OCI-LY3 (cell line): ENCODE measurements at regions not wholly inside any gene's neighbourhood (a gene's known extent, or its start where the extent isn't known, plus 50 kb on each side); places are given as distances from the start of the nearest gene placed in this dataset.
A peak's percentile ranks its signal among the peaks of the same experiment; 100 is the strongest.
"Not testable (repeated sequence)": the region's sequence is repeated elsewhere in the genome, so short reads cannot be mapped to it uniquely, and the experiment has no call there.

ENCODE experiments used
- H2AFZ ChIP-seq: fragments of 200-600, 300-600 bp; shearing (Covaris generic); 2 replicates; pipeline ENCODE4 v1.6.0; 2014; ENCODE audit warnings: antibody characterized with exemption, low read depth, low read length
- H3K27ac ChIP-seq: fragments of 200-600, 300-600 bp; sonication (generic); 2 replicates; pipeline ENCODE4 v1.5.1; 2014; ENCODE audit warnings: mild to moderate bottlenecking, low read length, moderate library complexity, mixed read lengths
- H3K27me3 ChIP-seq: fragments of 200-600, 300-600 bp; sonication (generic); 2 replicates; pipeline ENCODE4 v1.6.1; 2014; ENCODE audit warnings: low read depth, low read length, mixed read lengths
- H3K36me3 ChIP-seq: fragments of 200-600, 300-600 bp; sonication (generic); replicated peaks from 2 replicates; pipeline ENCODE3; 2014; ENCODE audit warnings: low read depth, low read length, mixed read lengths
- H3K4me1 ChIP-seq: fragments of 300-600, 200-600 bp; sonication (generic); 2 replicates; pipeline ENCODE4 v1.6.1; 2014; ENCODE audit warnings: low read length, mixed read lengths
- H3K4me2 ChIP-seq: fragments of 200-600, 300-600 bp; sonication (generic); 2 replicates; pipeline ENCODE4 v1.6.1; 2014; ENCODE audit warnings: low read length, mixed read lengths
- H3K4me3 ChIP-seq: fragments of 300-600, 200-600 bp; sonication (generic); 2 replicates; pipeline ENCODE4 v1.5.1; 2014; ENCODE audit warnings: antibody characterized with exemption, mild to moderate bottlenecking, low read length, moderate library complexity
- H3K79me2 ChIP-seq: fragments of 300-600, 200-600 bp; shearing (Covaris generic); 2 replicates; pipeline ENCODE4 v1.6.1; 2014; ENCODE audit warnings: mild to moderate bottlenecking, low read length, mixed read lengths
- H3K9ac ChIP-seq: fragments of 300-600, 200-600 bp; shearing (Covaris generic); 2 replicates; pipeline ENCODE4 v1.6.0; 2014; ENCODE audit warnings: mild to moderate bottlenecking, low read length, moderate library complexity
- H3K9me3 ChIP-seq: fragments of 200-600, 300-600 bp; shearing (Covaris generic); 2 replicates; pipeline ENCODE4 v1.6.1; 2014; ENCODE audit warnings: low read length, mixed read lengths; ENCODE audit not compliant: insufficient read depth
- H4K20me1 ChIP-seq: fragments of 200-600, 300-600 bp; sonication (generic); 2 replicates; pipeline ENCODE4 v1.6.1; 2016; ENCODE audit warnings: low read length, mixed read lengths; ENCODE audit not compliant: insufficient read depth
- CTCF ChIP-seq: fragments of 200-600, 300-600 bp; sonication (generic); IDR thresholded peaks from 2 replicates; pipeline ENCODE4 v1.5.1; 2014; ENCODE audit warnings: antibody characterized with exemption, low read length, low read depth
- EZH2phosphoT487 ChIP-seq: fragments of 200-600 bp; shearing (Covaris generic); IDR thresholded peaks from 2 replicates; pipeline ENCODE4 v1.6.1; 2018; ENCODE audit warnings: antibody characterized with exemption, mixed run types, low read depth

GRCh38 chr13:79986890-79987289, 354.0 kb downstream of the SPRY2 start:
- Histone ChIP-seq H3K9me3 (no peaks in the 10 kb centered on the region), H3K4me1 (no peaks in the 10 kb centered on the region), H2AFZ (no peak overlapping the region), H4K20me1 (no peaks in the 10 kb centered on the region), H3K9ac (no peak overlapping the region), H3K79me2 (no peaks in the 10 kb centered on the region), H3K4me3 (no peak overlapping the region), H3K27ac (no peak overlapping the region), H3K36me3 (peaks cover 3% of the 10 kb centered on the region), H3K4me2 (no peak overlapping the region), H3K27me3 (no peaks in the 10 kb centered on the region)
- TF ChIP-seq CTCF (no peak), EZH2phosphoT487 (no peak)

GRCh38 chr13:79974935-79975650, 365.8 kb downstream of the SPRY2 start:
- not testable (repeated sequence) for H3K9me3 ChIP-seq, H3K79me2 ChIP-seq, H3K9ac ChIP-seq, H3K27ac ChIP-seq, H2AFZ ChIP-seq, H3K36me3 ChIP-seq, H3K27me3 ChIP-seq, H4K20me1 ChIP-seq, H3K4me1 ChIP-seq, H3K4me2 ChIP-seq, H3K4me3 ChIP-seq

GRCh38 chr13:79973533-79973963, 367.4 kb downstream of the SPRY2 start:
- TF ChIP-seq CTCF (peak; percentile 46), EZH2phosphoT487 (no peak)
- Histone ChIP-seq H3K27ac (no peak overlapping the region), H4K20me1 (no peaks in the 10 kb centered on the region), H3K9ac (no peak overlapping the region), H3K79me2 (no peaks in the 10 kb centered on the region), H3K9me3 (no peaks in the 10 kb centered on the region), H3K36me3 (no peaks in the 10 kb centered on the region), H3K27me3 (no peaks in the 10 kb centered on the region), H2AFZ (peak overlapping the region; percentile 47; the same call in 1 of the 2 replicates), H3K4me2 (no peak overlapping the region), H3K4me3 (no peak overlapping the region), H3K4me1 (0 out of 2 replicates have a peak, but pooled peaks cover 2% of the 10 kb centered on the region)

GRCh38 chr13:79972066-79972569, 368.8 kb downstream of the SPRY2 start:
- Histone ChIP-seq H4K20me1 (no peaks in the 10 kb centered on the region), H3K4me2 (no peak overlapping the region), H3K4me1 (0 out of 2 replicates have a peak, but pooled peaks cover 2% of the 10 kb centered on the region), H3K27ac (no peak overlapping the region), H3K36me3 (no peaks in the 10 kb centered on the region), H3K27me3 (no peaks in the 10 kb centered on the region), H3K79me2 (no peaks in the 10 kb centered on the region), H3K4me3 (no peak overlapping the region), H3K9me3 (no peaks in the 10 kb centered on the region), H3K9ac (no peak overlapping the region), H2AFZ (no peak overlapping the region)
- no peak for TF ChIP-seq EZH2phosphoT487
- TF ChIP-seq CTCF, result no peak
